K562 (cell line): ENCODE measurements at regions not wholly inside any gene's neighbourhood (a gene's known extent, or its start where the extent isn't known, plus 50 kb on each side); places are given as distances from the start of the nearest gene placed in this dataset.

Experiments used
- ATAC-seq: fragments of 200-7000 bp; cut with Tn5 transposase; 3 replicates; pipeline ENCODE4 v1.9.1; 2020; ENCODE audit warnings: moderate library complexity
- BruUV-seq: library from RNA; stranded (reverse); fragments of 400-500 nt; replicated peaks from 2 replicates; lab custom pipeline; 2021; lab: Mats Ljungman, UMichigan
- CTCF ChIA-PET: fragments of 300-600 bp; formaldehyde crosslinking; extraction: SDS; loops from one replicate; lab custom pipeline; 2021; ENCODE audit warnings: low intra/inter-chr PET ratio; lab: Yijun Ruan, JAX
- POLR2A ChIA-PET: fragments of 300-600, 350-650 bp; sonication (Branson Sonifier 250); formaldehyde crosslinking; extraction: SDS; loops from one replicate; lab custom pipeline; 2021; ENCODE audit warnings: antibody characterized with exemption, inconsistent platforms; lab: Yijun Ruan, JAX
- DNase-seq, 4 experiments: peaks; one replicate each; pipeline versions ENCODE4 v3.0.0 to v3.0.0-alpha.2; 2011 to 2018; ENCODE audit warnings: low spot score in 3 of 4, mixed read lengths in 3 of 4; ENCODE audit errors: extremely low read depth in 1 of 4
- FAIRE-seq: peaks from 2 replicates; lab custom pipeline; 2011; peaks lifted over from hg19 to GRCh38; lab: Jason Lieb, UNC
- H2AFZ ChIP-seq: 2 replicates; pipeline ENCODE4 v1.6.0; 2011; ENCODE audit warnings: low read depth, low read length, control low read depth, inconsistent platforms
- H3K27ac ChIP-seq: fragments of 200-600 bp; 3 replicates; pipeline ENCODE4 v1.8.0; 2011; ENCODE audit warnings: low read depth, mild to moderate bottlenecking, control low read depth, inconsistent platforms, low read length, moderate library complexity, mixed read lengths; ENCODE audit errors: extremely low read depth
- H3K27me3 ChIP-seq, 2 experiments: fragments of 300-600 bp in 1 of 2; 2 replicates in 1 of 2; 3 replicates in 1 of 2; pipeline versions ENCODE4 v1.6.0 to v1.8.0; 2011; ENCODE audit warnings: inconsistent platforms in 2 of 2, low read length in 2 of 2, mild to moderate bottlenecking in 1 of 2, mixed read lengths in 1 of 2, moderate library complexity in 1 of 2; ENCODE audit not compliant: control insufficient read depth in 2 of 2, insufficient read depth in 2 of 2
- H3K36me3 ChIP-seq: fragments of 300-600 bp; 3 replicates; pipeline ENCODE4 v1.8.0; 2011; ENCODE audit warnings: mild to moderate bottlenecking, low read length, inconsistent platforms; ENCODE audit not compliant: control insufficient read depth, insufficient read depth
- H3K4me1 ChIP-seq, 2 experiments: fragments of 200-600 bp in 1 of 2; replicated peaks in 1 of 2; 2 replicates in 1 of 2; 3 replicates in 1 of 2; pipeline versions ENCODE4 v1.5.1 to v1.8.0; 2011; ENCODE audit warnings: inconsistent platforms in 2 of 2, low read length in 2 of 2, mild to moderate bottlenecking in 1 of 2, mixed read lengths in 1 of 2, moderate library complexity in 1 of 2; ENCODE audit not compliant: control insufficient read depth in 2 of 2, insufficient read depth in 2 of 2
- H3K4me2 ChIP-seq: 2 replicates; pipeline ENCODE4 v1.6.1; 2011; ENCODE audit warnings: low read length, control low read depth, inconsistent platforms, mixed read lengths; ENCODE audit not compliant: insufficient read depth
- H3K4me3 ChIP-seq: fragments of 200-600 bp; sonication (generic), shearing (Covaris generic); 2 replicates; pipeline ENCODE4 v1.5.1; 2016; ENCODE audit warnings: control low read depth, inconsistent platforms
- H3K79me2 ChIP-seq: fragments of 200-600 bp; 3 replicates; pipeline ENCODE4 v1.8.0; 2011; ENCODE audit warnings: low read length, inconsistent platforms; ENCODE audit not compliant: control insufficient read depth, insufficient read depth
- H3K9ac ChIP-seq, 2 experiments: 2 replicates each; pipeline versions ENCODE4 v1.6.0 to v1.6.1; 2011; ENCODE audit warnings: low read depth in 2 of 2, low read length in 2 of 2, control low read depth in 1 of 2, inconsistent platforms in 1 of 2, mild to moderate bottlenecking in 1 of 2, mixed read lengths in 1 of 2; ENCODE audit not compliant: insufficient read depth in 1 of 2
- H3K9me1 ChIP-seq: one replicate; pipeline ENCODE4 v1.6.0; 2011; ENCODE audit warnings: inconsistent platforms, mild to moderate bottlenecking, low read length, moderate library complexity; ENCODE audit not compliant: control insufficient read depth, insufficient read depth
- H3K9me3 ChIP-seq: replicated peaks from 2 replicates; pipeline ENCODE4 v1.5.1; 2011; ENCODE audit warnings: low read depth, low read length, inconsistent platforms; ENCODE audit not compliant: control insufficient read depth, insufficient read depth
- H4K20me1 ChIP-seq: replicated peaks from 2 replicates; pipeline ENCODE4 v1.6.1; 2011; ENCODE audit warnings: low read length, inconsistent platforms, mixed read lengths; ENCODE audit not compliant: control insufficient read depth, insufficient read depth
- ARID1B ChIP-seq: fragments of 450-650 bp; IDR thresholded peaks from 2 replicates; pipeline ENCODE4 v1.6.1; 2016; ENCODE audit warnings: antibody characterized with exemption, mild to moderate bottlenecking, inconsistent platforms
- KLF13 ChIP-seq: fragments of 450-650 bp; IDR thresholded peaks from 2 replicates; pipeline ENCODE4 v1.6.1; 2016; ENCODE audit warnings: missing genetic modification characterization, low read depth, mild to moderate bottlenecking, missing compliant biosample characterization, moderate library complexity, borderline replicate concordance
- NKRF ChIP-seq: fragments of 450-650 bp; IDR thresholded peaks from 2 replicates; pipeline ENCODE4 v1.6.1; 2016; ENCODE audit warnings: borderline replicate concordance
- NR0B1 ChIP-seq: fragments of 450-650 bp; IDR thresholded peaks from one replicate; pipeline ENCODE4 v1.6.1; 2018; ENCODE audit warnings: mild to moderate bottlenecking, moderate library complexity; ENCODE audit not compliant: partially characterized antibody
- ZNF76 ChIP-seq: fragments of 250-450 bp; sonication (Bioruptor Pico); IDR thresholded peaks from 2 replicates; pipeline ENCODE4 v1.4.0; 2020; ENCODE audit warnings: mild to moderate bottlenecking, moderate library complexity, borderline replicate concordance
- WGBS: fragments of 100-300 bp; shearing (Covaris generic); methylation state at CpG from one replicate; pipeline ENCODE4 v1.1.6; 2016; ENCODE audit warnings: low coverage, mixed read lengths; ENCODE audit not compliant: insufficient coverage; ENCODE audit errors: missing lambda C conversion rate; 5-methylcytosine and 5-hydroxymethylcytosine counted together
- in situ Hi-C: fragments of 300-500 bp; cut with MboI; formaldehyde crosslinking; loops from 4 replicates; pipeline ENCODE4 v1.15.0; 2018; ENCODE audit warnings: inconsistent platforms, mixed read lengths
- intact Hi-C: fragments of 100-400 bp; cut with micrococcal nuclease; formaldehyde crosslinking; loops from 2 replicates; pipeline ENCODE4 v1.14.2; 2022

DNA sequence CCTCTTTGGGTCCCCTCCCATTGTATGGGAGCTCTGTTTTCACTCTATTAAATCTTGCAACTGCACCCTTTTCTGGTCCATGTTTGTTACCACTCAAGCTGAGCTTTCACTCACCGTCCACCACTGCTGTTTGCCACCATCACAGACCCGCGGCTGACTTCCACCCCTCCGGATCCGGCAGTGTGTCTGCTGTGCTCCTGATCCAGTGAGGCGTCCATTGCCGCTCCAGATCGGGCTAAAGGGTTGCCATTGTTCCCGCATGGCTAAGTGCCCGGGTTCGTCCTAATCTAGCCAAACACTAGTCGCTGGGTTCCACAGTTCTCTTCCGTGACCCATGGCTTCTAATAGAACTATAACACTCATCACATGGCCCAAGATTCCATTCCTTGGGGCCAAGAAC lies 157.2 kb downstream of the SEC16B start:
- no peak for FAIRE-seq
- peaks cover 1% of the 10 kb centered on the region for H3K9me3 ChIP-seq
- TF ChIP-seq ZNF76 (CRISPR knock-in tag) (no peak), NKRF (no peak), ARID1B (no peak), NR0B1 (no peak), KLF13 (tag) (no peak)
- BruUV-seq, result no TSS peak
- H3K27ac ChIP-seq, result no peak overlapping the region
- DNase-seq, result no peak
- 0% methylated on average over 13 of the region's 13 CpGs for WGBS
- CTCF ChIA-PET, result no interaction called here
- H3K4me1 ChIP-seq, result no peaks in the 10 kb centered on the region
- H3K4me2 ChIP-seq, result no peak overlapping the region
- H3K9ac ChIP-seq, result no peak overlapping the region
- no peaks in the 10 kb centered on the region for H4K20me1 ChIP-seq
- POLR2A ChIA-PET, result no interaction called here
- no peak overlapping the region for H2AFZ ChIP-seq
- H3K9me1 ChIP-seq, result no peaks in the 10 kb centered on the region
- intact Hi-C loops (no loop called here), in situ Hi-C loops (no loop called here)
- no peak for ATAC-seq
- no peaks in the 10 kb centered on the region for H3K79me2 ChIP-seq
- no peaks in the 10 kb centered on the region for H3K36me3 ChIP-seq
- H3K27me3 ChIP-seq, result no peaks in the 10 kb centered on the region
- no peak overlapping the region for H3K4me3 ChIP-seq
